Hepatocyte (in vitro differentiated cells): ENCODE measurements at regions not wholly inside any gene's neighbourhood (a gene's known extent, or its start where the extent isn't known, plus 50 kb on each side); places are given as distances from the start of the nearest gene placed in this dataset.

ENCODE experiments used
- DNase-seq: peaks from one replicate; pipeline ENCODE4 v3.0.0-alpha.2; 2016; ENCODE audit warnings: low spot score
- H2AFZ ChIP-seq: fragments of 200-600 bp; sonication (generic); 2 replicates; pipeline ENCODE4 v1.6.0; 2016; ENCODE audit warnings: antibody characterized with exemption, mild to moderate bottlenecking
- H3K27ac ChIP-seq: fragments of 200-600 bp; sonication (generic); 2 replicates; pipeline ENCODE4 v1.5.1; 2016; ENCODE audit warnings: mild to moderate bottlenecking
- H3K27me3 ChIP-seq: fragments of 200-600 bp; sonication (generic); 2 replicates; pipeline ENCODE4 v1.6.1; 2016
- H3K36me3 ChIP-seq: fragments of 200-600 bp; sonication (generic); replicated peaks from 2 replicates; pipeline ENCODE4 v1.5.1; 2016; ENCODE audit warnings: low read depth; ENCODE audit not compliant: insufficient read depth
- H3K4me1 ChIP-seq: fragments of 200-600 bp; sonication (generic); 2 replicates; pipeline ENCODE4 v1.5.1; 2016; ENCODE audit warnings: mild to moderate bottlenecking, moderate library complexity; ENCODE audit not compliant: insufficient read depth
- H3K4me2 ChIP-seq: fragments of 200-600 bp; sonication (generic); 2 replicates; pipeline ENCODE4 v1.6.0; 2016
- H3K4me3 ChIP-seq: fragments of 200-600 bp; sonication (generic); 2 replicates; pipeline ENCODE4 v1.5.1; 2016; ENCODE audit warnings: mild to moderate bottlenecking
- H3K79me2 ChIP-seq: fragments of 200-600 bp; sonication (generic); 2 replicates; pipeline ENCODE4 v1.6.0; 2017; ENCODE audit warnings: mild to moderate bottlenecking
- H3K9me2 ChIP-seq: fragments of 200-600 bp; sonication (generic); replicated peaks from 2 replicates; pipeline ENCODE4 v1.6.0; 2017; ENCODE audit warnings: mild to moderate bottlenecking; ENCODE audit not compliant: insufficient read depth
- H3K9me3 ChIP-seq: fragments of 200-600 bp; sonication (generic); 2 replicates; pipeline ENCODE4 v1.5.1; 2016; ENCODE audit warnings: low read depth, mild to moderate bottlenecking
- H4K20me1 ChIP-seq: fragments of 200-600 bp; sonication (generic); 2 replicates; pipeline ENCODE4 v1.6.0; 2016; ENCODE audit warnings: mild to moderate bottlenecking; ENCODE audit not compliant: insufficient read depth, poor library complexity, severe bottlenecking
- CTCF ChIP-seq: fragments of 200-600 bp; sonication (generic); IDR thresholded peaks from 2 replicates; pipeline ENCODE4 v1.5.1; 2016; ENCODE audit warnings: antibody characterized with exemption, mild to moderate bottlenecking; ENCODE audit not compliant: poor library complexity
- EZH2 ChIP-seq: fragments of 200-600 bp; sonication (generic); IDR thresholded peaks from 2 replicates; pipeline ENCODE4 v1.6.1; 2016; ENCODE audit warnings: antibody characterized with exemption, mild to moderate bottlenecking, borderline replicate concordance
- EZH2phosphoT487 ChIP-seq: fragments of 200-600 bp; sonication (generic); IDR thresholded peaks from one replicate; pipeline ENCODE4 v1.6.1; 2018; ENCODE audit warnings: antibody characterized with exemption, mild to moderate bottlenecking, low read depth, moderate library complexity; ENCODE audit not compliant: unreplicated experiment, severe bottlenecking
- WGBS: methylation state at CpG from one replicate; pipeline ENCODE4 v1.1.6; 2016; ENCODE audit warnings: low lambda C conversion rate; ENCODE audit errors: missing lambda C conversion rate; 5-methylcytosine and 5-hydroxymethylcytosine counted together

GRCh38 chr13:32851083-32852069 is 164.8 kb upstream of the KL start:
- H4K20me1 ChIP-seq = no peaks in the 10 kb centered on the region
- H3K9me2 ChIP-seq = no peaks in the 10 kb centered on the region
- DNase-seq = no peak
- no peaks in the 10 kb centered on the region for H3K36me3 ChIP-seq
- no peak overlapping the region for H2AFZ ChIP-seq
- TF ChIP-seq EZH2phosphoT487 = no peak
- TF ChIP-seq CTCF = no peak
- TF ChIP-seq EZH2 = no peak
- H3K9me3 ChIP-seq = no peaks in the 10 kb centered on the region
- H3K4me1 ChIP-seq = peaks cover 11% of the 10 kb centered on the region
- 44% methylated on average over 8 of the region's 8 CpGs for WGBS
- no peak overlapping the region for H3K27ac ChIP-seq
- H3K4me3 ChIP-seq = no peak overlapping the region
- H3K79me2 ChIP-seq = no peaks in the 10 kb centered on the region
- no peak overlapping the region for H3K4me2 ChIP-seq
- H3K27me3 ChIP-seq = no peaks in the 10 kb centered on the region

GRCh38 chr13:32852526-32852925 is 163.7 kb upstream of the KL start:
- H3K9me3 ChIP-seq = no peaks in the 10 kb centered on the region
- H3K9me2 ChIP-seq = no peaks in the 10 kb centered on the region
- no peak overlapping the region for H2AFZ ChIP-seq
- H3K27me3 ChIP-seq = no peaks in the 10 kb centered on the region
- H3K4me1 ChIP-seq = peaks cover 11% of the 10 kb centered on the region
- TF ChIP-seq CTCF = no peak
- no peak for TF ChIP-seq EZH2
- TF ChIP-seq EZH2phosphoT487 = no peak
- no peak for DNase-seq
- H3K36me3 ChIP-seq = no peaks in the 10 kb centered on the region
- H3K4me2 ChIP-seq = no peak overlapping the region
- no peaks in the 10 kb centered on the region for H3K79me2 ChIP-seq
- no peak overlapping the region for H3K27ac ChIP-seq
- H4K20me1 ChIP-seq = no peaks in the 10 kb centered on the region
- 66% methylated on average over 1 of the region's 1 CpG for WGBS
- no peak overlapping the region for H3K4me3 ChIP-seq

GRCh38 chr13:32857077-32857476 is 159.1 kb upstream of the KL start:
- Histone ChIP-seq H3K4me2 (no peak overlapping the region), H3K4me3 (no peak overlapping the region), H3K27ac (no peak overlapping the region), H4K20me1 (no peaks in the 10 kb centered on the region), H3K4me1 (no peaks in the 10 kb centered on the region), H3K79me2 (no peaks in the 10 kb centered on the region), H2AFZ (no peak overlapping the region), H3K36me3 (no peaks in the 10 kb centered on the region), H3K9me3 (no peaks in the 10 kb centered on the region), H3K27me3 (no peaks in the 10 kb centered on the region), H3K9me2 (no peaks in the 10 kb centered on the region)
- no peak for DNase-seq
- TF ChIP-seq CTCF = no peak
- no peak for TF ChIP-seq EZH2phosphoT487
- 81% methylated on average over 2 of the region's 2 CpGs for whole genome bisulfite sequencing
